GM12874 (cell line): ENCODE measurements at regions not wholly inside any gene's neighbourhood (a gene's known extent, or its start where the extent isn't known, plus 50 kb on each side); places are given as distances from the start of the nearest gene placed in this dataset.

Source experiments
- CTCF ChIP-seq: IDR thresholded peaks from 2 replicates; pipeline ENCODE4 v1.5.1; 2011; ENCODE audit warnings: low read depth, mild to moderate bottlenecking, control low read depth, low read length, moderate library complexity; ENCODE audit not compliant: insufficient read depth

GRCh38 chrX:79300856-79301255, 66.3 kb downstream of the ITM2A start:
- no peak for TF ChIP-seq CTCF

GRCh38 chrX:79290596-79290995, 76.5 kb downstream of the ITM2A start:
- TF ChIP-seq CTCF: no peak

- TF ChIP-seq CTCF: no peak
Measured at GRCh38 chrX:79288733-79289132, 78.4 kb downstream of the ITM2A start.

- TF ChIP-seq CTCF: no peak
Measured at GRCh38 chrX:79287724-79288123, 79.4 kb downstream of the ITM2A start.

- TF ChIP-seq CTCF: no peak
Measured at GRCh38 chrX:79281775-79282174, 85.4 kb downstream of the ITM2A start.

- TF ChIP-seq CTCF: peak; percentile 59
Measured at GRCh38 chrX:79270401-79270800, 96.7 kb downstream of the ITM2A start.

- TF ChIP-seq CTCF: no peak
Measured at GRCh38 chrX:79268788-79269187, 98.3 kb downstream of the ITM2A start.

- TF ChIP-seq CTCF: no peak
Measured at GRCh38 chrX:79266702-79267101, 100.4 kb downstream of the ITM2A start.
